ENCODE measurements at regions not wholly inside any gene's neighbourhood (a gene's known extent, or its start where the extent isn't known, plus 50 kb on each side); places are given as distances from the start of the nearest gene placed in this dataset.

GRCh38 chr4:149223659-149224058 lies 592.0 kb downstream of the IQCM start (continued):
- TF ChIP-seq KDM5A (IDR thresholded peaks at IDR 0.05; ENCODE audit: low read length) (no peak), USF2 (IDR thresholded peaks at IDR 0.05; ENCODE audit: low read length) (no peak), BACH1 (IDR thresholded peaks at IDR 0.05; ENCODE audit: low read length) (no peak)

All from H1 (cell line).